OCI-LY7 (cell line): ENCODE measurements at regions not wholly inside any gene's neighbourhood (a gene's known extent, or its start where the extent isn't known, plus 50 kb on each side); places are given as distances from the start of the nearest gene placed in this dataset.

Experiments
- BruUV-seq: library from RNA; stranded (reverse); fragments of 400-500 nt; replicated peaks from 2 replicates; lab custom pipeline; 2021; lab: Mats Ljungman, UMichigan
- CTCF ChIA-PET: fragments of 300-600 bp; sonication (Branson Sonifier 250); formaldehyde crosslinking; loops from one replicate; lab custom pipeline; 2022; ENCODE audit warnings: antibody characterized with exemption; ENCODE audit not compliant: unreplicated experiment; lab: Charles Lee
- POLR2A ChIA-PET: fragments of 300-600 bp; sonication (Branson Sonifier 250); formaldehyde crosslinking; loops from one replicate; lab custom pipeline; 2022; ENCODE audit warnings: antibody characterized with exemption; lab: Charles Lee
- DNase-seq: peaks from one replicate; pipeline ENCODE4 v3.0.0-alpha.2; 2015; ENCODE audit warnings: low spot score
- H2AFZ ChIP-seq: fragments of 200-600 bp; sonication (generic), shearing (Covaris generic); 2 replicates; pipeline ENCODE4 v1.6.1; 2014; ENCODE audit warnings: mild to moderate bottlenecking, antibody characterized with exemption, low read length, moderate library complexity
- H3K27ac ChIP-seq: fragments of 200-600 bp; sonication (generic); 2 replicates; pipeline ENCODE4 v1.5.1; 2014; ENCODE audit warnings: mixed run types, low read depth, mild to moderate bottlenecking, moderate library complexity, low read length, inconsistent platforms; ENCODE audit not compliant: poor library complexity, severe bottlenecking
- H3K36me3 ChIP-seq: fragments of 200-600 bp; sonication (generic); 2 replicates; pipeline ENCODE4 v1.6.1; 2014; ENCODE audit warnings: mild to moderate bottlenecking, antibody characterized with exemption, low read length, moderate library complexity, mixed read lengths; ENCODE audit not compliant: insufficient read depth
- H3K4me1 ChIP-seq: fragments of 200-600 bp; sonication (generic); 2 replicates; pipeline ENCODE4 v1.5.1; 2014; ENCODE audit warnings: mild to moderate bottlenecking, low read length; ENCODE audit not compliant: insufficient read depth, poor library complexity, severe bottlenecking
- H3K4me2 ChIP-seq: fragments of 200-600 bp; sonication (generic); 2 replicates; pipeline ENCODE4 v1.6.1; 2014; ENCODE audit warnings: mild to moderate bottlenecking, low read length
- H3K4me3 ChIP-seq: fragments of 200-600 bp; sonication (generic); 2 replicates; pipeline ENCODE4 v1.5.1; 2014; ENCODE audit warnings: mild to moderate bottlenecking, low read depth, low read length; ENCODE audit not compliant: poor library complexity, severe bottlenecking
- H3K79me2 ChIP-seq: fragments of 200-600 bp; sonication (generic); 2 replicates; pipeline ENCODE4 v1.6.1; 2016; ENCODE audit warnings: low read depth, mild to moderate bottlenecking, low read length, moderate library complexity, mixed read lengths; ENCODE audit not compliant: insufficient read depth
- H3K9me2 ChIP-seq: fragments of 200-600 bp; sonication (generic); 2 replicates; pipeline ENCODE4 v1.6.1; 2016; ENCODE audit warnings: mild to moderate bottlenecking, low read length, mixed read lengths; ENCODE audit not compliant: insufficient read depth
- H3K9me3 ChIP-seq: fragments of 200-600 bp; sonication (generic); 2 replicates; pipeline ENCODE4 v1.6.1; 2014; ENCODE audit warnings: mild to moderate bottlenecking, mixed run types, low read length, mixed read lengths
- H4K20me1 ChIP-seq: fragments of 200-600 bp; sonication (generic); 2 replicates; pipeline ENCODE4 v1.6.1; 2014; ENCODE audit warnings: mild to moderate bottlenecking, antibody characterized with exemption, low read length, moderate library complexity, mixed read lengths; ENCODE audit not compliant: insufficient read depth
- EZH2phosphoT487 ChIP-seq: fragments of 200-600 bp; sonication (generic); IDR thresholded peaks from 2 replicates; pipeline ENCODE4 v1.6.1; 2018; ENCODE audit warnings: low read depth, borderline replicate concordance, mild to moderate bottlenecking, mixed run types, antibody characterized with exemption, low read length, moderate library complexity, mixed read lengths
- intact Hi-C: fragments of 100-400 bp; cut with micrococcal nuclease; formaldehyde crosslinking; loops from one replicate; pipeline ENCODE4 v1.10.0; 2022; ENCODE audit not compliant: unreplicated experiment
- TF ChIP-seq, protein P1 (sequence below): fragments of 200-600 bp; sonication (generic); conservative IDR thresholded peaks from 2 replicates; pipeline ENCODE4 v1.5.1; 2014; ENCODE audit warnings: mild to moderate bottlenecking, antibody characterized with exemption, low read length, moderate library complexity, mixed read lengths

GRCh38 chr10:85193796-85194195 lies 865.4 kb downstream of the CCSER2 start:
- TF ChIP-seq, protein P1, sequence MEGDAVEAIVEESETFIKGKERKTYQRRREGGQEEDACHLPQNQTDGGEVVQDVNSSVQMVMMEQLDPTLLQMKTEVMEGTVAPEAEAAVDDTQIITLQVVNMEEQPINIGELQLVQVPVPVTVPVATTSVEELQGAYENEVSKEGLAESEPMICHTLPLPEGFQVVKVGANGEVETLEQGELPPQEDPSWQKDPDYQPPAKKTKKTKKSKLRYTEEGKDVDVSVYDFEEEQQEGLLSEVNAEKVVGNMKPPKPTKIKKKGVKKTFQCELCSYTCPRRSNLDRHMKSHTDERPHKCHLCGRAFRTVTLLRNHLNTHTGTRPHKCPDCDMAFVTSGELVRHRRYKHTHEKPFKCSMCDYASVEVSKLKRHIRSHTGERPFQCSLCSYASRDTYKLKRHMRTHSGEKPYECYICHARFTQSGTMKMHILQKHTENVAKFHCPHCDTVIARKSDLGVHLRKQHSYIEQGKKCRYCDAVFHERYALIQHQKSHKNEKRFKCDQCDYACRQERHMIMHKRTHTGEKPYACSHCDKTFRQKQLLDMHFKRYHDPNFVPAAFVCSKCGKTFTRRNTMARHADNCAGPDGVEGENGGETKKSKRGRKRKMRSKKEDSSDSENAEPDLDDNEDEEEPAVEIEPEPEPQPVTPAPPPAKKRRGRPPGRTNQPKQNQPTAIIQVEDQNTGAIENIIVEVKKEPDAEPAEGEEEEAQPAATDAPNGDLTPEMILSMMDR = no peak
- no peak for TF ChIP-seq EZH2phosphoT487
- intact Hi-C loops = no loop called here
- ChIA-PET CTCF (no interaction called here), POLR2A (interaction anchor here (0.5 kb wide), 1 partner anchor 330 kb away, joined by 3 read pairs; no protein-coding TSS in a partner anchor)
- Histone ChIP-seq H3K9me2 (no peaks in the 10 kb centered on the region), H3K9me3 (no peaks in the 10 kb centered on the region), H3K4me3 (no peak overlapping the region), H3K79me2 (no peaks in the 10 kb centered on the region), H3K27ac (no peak overlapping the region), H2AFZ (no peak overlapping the region), H3K36me3 (no peaks in the 10 kb centered on the region), H4K20me1 (no peaks in the 10 kb centered on the region), H3K4me2 (no peak overlapping the region), H3K4me1 (no peaks in the 10 kb centered on the region)
- BruUV-seq = no TSS peak
- no peak for DNase-seq

DNA sequence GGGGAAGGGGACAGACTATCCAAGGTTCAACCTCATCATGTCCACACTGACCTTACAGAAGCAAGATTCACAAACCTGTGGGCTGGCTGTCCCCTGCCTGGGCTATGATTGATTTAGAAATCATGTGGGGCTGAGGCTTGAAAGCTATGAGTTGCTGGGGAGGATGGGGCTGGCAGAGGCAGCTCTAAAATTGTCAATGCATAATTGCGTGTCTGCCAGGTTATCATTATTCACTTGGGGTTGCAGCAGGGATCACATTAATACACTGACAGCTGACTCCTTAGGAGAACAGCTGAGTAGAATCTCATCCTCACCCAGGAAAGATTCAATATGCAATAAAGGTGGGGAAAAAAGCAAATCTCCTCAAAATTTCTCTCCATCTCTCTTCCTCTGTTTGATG lies 866.3 kb downstream of the CCSER2 start:
- intact Hi-C loops = no loop called here
- DNase-seq = no peak
- Histone ChIP-seq H3K9me2 (no peaks in the 10 kb centered on the region), H3K4me2 (no peak overlapping the region), H2AFZ (no peak overlapping the region), H3K9me3 (no peaks in the 10 kb centered on the region), H3K4me3 (no peak overlapping the region), H3K27ac (no peak overlapping the region), H4K20me1 (no peaks in the 10 kb centered on the region), H3K36me3 (no peaks in the 10 kb centered on the region), H3K79me2 (no peaks in the 10 kb centered on the region), H3K4me1 (no peaks in the 10 kb centered on the region)
- CTCF ChIA-PET = no interaction called here
- TF ChIP-seq, protein P1 = no peak
- no TSS peak for BruUV-seq
- POLR2A ChIA-PET = no interaction called here

DNA sequence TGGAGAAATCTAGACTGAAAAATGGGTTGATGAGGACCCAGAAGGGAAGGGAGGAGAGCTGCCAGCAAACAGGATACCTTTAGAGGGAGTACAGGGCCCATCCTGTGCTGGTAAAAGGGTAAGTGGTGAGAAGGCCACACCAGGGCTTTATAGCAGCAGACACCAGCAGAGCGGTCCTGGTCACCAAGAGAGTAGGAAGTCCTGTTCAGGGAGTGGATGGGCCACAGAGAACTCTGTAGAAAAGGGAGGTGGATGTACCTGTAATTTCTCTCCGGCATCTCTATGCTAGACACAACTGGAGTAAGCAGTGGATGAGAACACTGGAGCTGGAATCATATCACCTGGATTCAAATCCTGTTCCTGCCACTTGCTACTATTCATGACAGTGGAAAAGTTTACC lies 867.2 kb downstream of the CCSER2 start:
- POLR2A ChIA-PET = no interaction called here
- DNase-seq = no peak
- H3K36me3 ChIP-seq = no peaks in the 10 kb centered on the region
- CTCF ChIA-PET = no interaction called here
- H3K79me2 ChIP-seq = no peaks in the 10 kb centered on the region
- no peak overlapping the region for H3K4me2 ChIP-seq
- no TSS peak for BruUV-seq
- no peaks in the 10 kb centered on the region for H3K9me2 ChIP-seq
- TF ChIP-seq EZH2phosphoT487 = no peak
- TF ChIP-seq, protein P1 = no peak
- H3K9me3 ChIP-seq = no peaks in the 10 kb centered on the region
- no peak overlapping the region for H3K27ac ChIP-seq
- no peaks in the 10 kb centered on the region for H4K20me1 ChIP-seq
- H2AFZ ChIP-seq = no peak overlapping the region
- H3K4me3 ChIP-seq = no peak overlapping the region
- intact Hi-C loops = no loop called here
- no peaks in the 10 kb centered on the region for H3K4me1 ChIP-seq
